Lower leg skin (tissue), 4 donors: ENCODE measurements at regions not wholly inside any gene's neighbourhood (a gene's known extent, or its start where the extent isn't known, plus 50 kb on each side); places are given as distances from the start of the nearest gene placed in this dataset.

Experiments
- DNase-seq, 2 donors: peaks; one replicate each; pipeline ENCODE4 v3.0.0-alpha.2; 2019; ENCODE audit warnings: low spot score in 2 of 2
- H3K4me3 ChIP-seq: fragments of 200-600 bp; sonication (generic); 2 replicates; pipeline ENCODE4 v1.5.1; 2017; ENCODE audit warnings: mild to moderate bottlenecking, low read depth; ENCODE audit not compliant: poor library complexity, severe bottlenecking
- POLR2A ChIP-seq, 2 donors: fragments of 450-650 bp; IDR thresholded peaks; one replicate each; pipeline ENCODE4 v1.6.1; 2016 to 2017; ENCODE audit warnings: antibody characterized with exemption in 2 of 2, mild to moderate bottlenecking in 1 of 2, moderate library complexity in 1 of 2
- WGBS, 2 donors: methylation state at CpG; one replicate each; pipeline ENCODE4 v1.1.5; 2018; 5-methylcytosine and 5-hydroxymethylcytosine counted together
- intact Hi-C: fragments of 100-400 bp; cut with DNase I; formaldehyde crosslinking; loops from one replicate; pipeline ENCODE4 v1.15.0; 2023; ENCODE audit warnings: low total_unique reads
- TF ChIP-seq, protein P1 (sequence below), 3 donors: fragments of 450-650 bp; IDR thresholded peaks; one replicate each; pipeline ENCODE4 v1.5.1; 2016; ENCODE audit warnings: antibody characterized with exemption in 3 of 3, mild to moderate bottlenecking in 3 of 3, moderate library complexity in 2 of 3

DNA sequence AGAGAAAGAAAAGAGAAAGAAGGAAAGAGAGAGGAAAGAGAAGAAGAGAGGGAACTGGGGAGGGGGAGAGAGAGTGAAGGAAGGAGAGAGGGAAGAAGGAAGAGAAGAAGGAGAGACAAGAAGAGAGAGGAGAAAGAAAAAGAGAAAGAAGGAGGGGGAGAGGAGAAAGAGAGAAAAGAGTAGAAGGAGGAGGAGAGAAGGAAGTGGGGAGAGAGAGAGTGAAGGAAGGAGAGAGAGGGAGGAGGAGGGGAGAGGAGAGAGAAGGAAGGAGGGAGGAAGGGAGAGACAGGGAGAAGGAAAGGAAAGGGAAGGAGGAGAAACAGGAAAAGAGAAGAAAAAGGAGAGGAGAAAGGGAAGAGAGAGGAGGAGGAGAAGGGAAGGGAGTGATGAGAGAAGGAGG is 208.5 kb downstream of the MAF start:
- intact Hi-C loops, result no loop called here
- no peak overlapping the region for H3K4me3 ChIP-seq
- TF ChIP-seq, protein P1, sequence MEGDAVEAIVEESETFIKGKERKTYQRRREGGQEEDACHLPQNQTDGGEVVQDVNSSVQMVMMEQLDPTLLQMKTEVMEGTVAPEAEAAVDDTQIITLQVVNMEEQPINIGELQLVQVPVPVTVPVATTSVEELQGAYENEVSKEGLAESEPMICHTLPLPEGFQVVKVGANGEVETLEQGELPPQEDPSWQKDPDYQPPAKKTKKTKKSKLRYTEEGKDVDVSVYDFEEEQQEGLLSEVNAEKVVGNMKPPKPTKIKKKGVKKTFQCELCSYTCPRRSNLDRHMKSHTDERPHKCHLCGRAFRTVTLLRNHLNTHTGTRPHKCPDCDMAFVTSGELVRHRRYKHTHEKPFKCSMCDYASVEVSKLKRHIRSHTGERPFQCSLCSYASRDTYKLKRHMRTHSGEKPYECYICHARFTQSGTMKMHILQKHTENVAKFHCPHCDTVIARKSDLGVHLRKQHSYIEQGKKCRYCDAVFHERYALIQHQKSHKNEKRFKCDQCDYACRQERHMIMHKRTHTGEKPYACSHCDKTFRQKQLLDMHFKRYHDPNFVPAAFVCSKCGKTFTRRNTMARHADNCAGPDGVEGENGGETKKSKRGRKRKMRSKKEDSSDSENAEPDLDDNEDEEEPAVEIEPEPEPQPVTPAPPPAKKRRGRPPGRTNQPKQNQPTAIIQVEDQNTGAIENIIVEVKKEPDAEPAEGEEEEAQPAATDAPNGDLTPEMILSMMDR (IDR thresholded peaks at IDR 0.05), result no peak
- TF ChIP-seq POLR2A (IDR thresholded peaks at IDR 0.05), result no peak
- DNase-seq, result no peak

- intact Hi-C loops, result no loop called here
- 86 to 90% methylated on average over 11 of the region's 11 CpGs for WGBS, 2 donors
- no peak for TF ChIP-seq POLR2A (IDR thresholded peaks at IDR 0.05)
- TF ChIP-seq, protein P1 (IDR thresholded peaks at IDR 0.05), result no peak
- peak in 1 of 2 donors; percentile 54 for DNase-seq
- no peak overlapping the region for H3K4me3 ChIP-seq
Observed at GRCh38 chr16:79391395-79391794, 209.1 kb downstream of the MAF start.

GRCh38 chr16:79390481-79391051 is 210.0 kb downstream of the MAF start:
- intact Hi-C loops, result no loop called here

GRCh38 chr16:79388396-79388795 is 212.1 kb downstream of the MAF start:
- WGBS, 2 donors, result 91 to 92% methylated on average over 1 of the region's 1 CpG
- DNase-seq, result no peak
- TF ChIP-seq, protein P1 (IDR thresholded peaks at IDR 0.05), result no peak
- TF ChIP-seq POLR2A (IDR thresholded peaks at IDR 0.05), result no peak
- intact Hi-C loops, result no loop called here
- H3K4me3 ChIP-seq, result no peak overlapping the region

More at GRCh38 chr16:79390481-79391051, 210.0 kb downstream of the MAF start:
- 59% methylated on average over 9 of the region's 9 CpGs for WGBS, 2 donors
- TF ChIP-seq POLR2A (IDR thresholded peaks at IDR 0.05), result no peak
- TF ChIP-seq, protein P1 (IDR thresholded peaks at IDR 0.05), result no peak
- no peak for DNase-seq
- no peak overlapping the region for H3K4me3 ChIP-seq

DNA sequence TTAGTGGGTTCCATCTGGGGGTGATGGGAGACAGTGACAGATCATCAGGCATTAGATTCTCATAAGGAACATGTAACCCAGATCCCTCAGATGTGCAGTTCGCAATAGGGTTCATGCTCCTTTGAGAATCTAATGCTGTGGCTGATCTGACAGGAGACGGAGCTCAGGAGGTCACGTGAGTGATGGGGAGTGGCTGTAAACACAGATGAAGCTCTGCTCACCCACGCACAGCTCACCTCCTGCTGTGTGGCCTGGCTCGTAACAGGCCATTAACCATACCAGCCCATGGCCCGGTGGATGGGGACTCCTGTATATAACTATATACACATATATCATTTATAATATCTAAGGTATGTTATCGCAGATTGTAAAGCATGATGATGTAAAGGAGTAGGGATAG is 214.2 kb downstream of the MAF start:
- TF ChIP-seq, protein P1 (IDR thresholded peaks at IDR 0.05), result no peak
- TF ChIP-seq POLR2A (IDR thresholded peaks at IDR 0.05), result no peak
- H3K4me3 ChIP-seq, result no peak overlapping the region
- no peak for DNase-seq
- 86 to 93% methylated on average over 7 of the region's 7 CpGs for WGBS, 2 donors
- intact Hi-C loops, result no loop called here

- no peak overlapping the region for H3K4me3 ChIP-seq
- intact Hi-C loops, result no loop called here
- no peak for TF ChIP-seq POLR2A (IDR thresholded peaks at IDR 0.05)
- TF ChIP-seq, protein P1 (IDR thresholded peaks at IDR 0.05), result no peak
- peak in 1 of 2 donors; percentile 45 for DNase-seq
- 36 to 40% methylated on average over 10 of the region's 10 CpGs for WGBS, 2 donors
Observed at GRCh38 chr16:79381603-79382042, 218.9 kb downstream of the MAF start.
